ENCODE measurements at regions not wholly inside any gene's neighbourhood (a gene's known extent, or its start where the extent isn't known, plus 50 kb on each side); places are given as distances from the start of the nearest gene placed in this dataset.

DNA sequence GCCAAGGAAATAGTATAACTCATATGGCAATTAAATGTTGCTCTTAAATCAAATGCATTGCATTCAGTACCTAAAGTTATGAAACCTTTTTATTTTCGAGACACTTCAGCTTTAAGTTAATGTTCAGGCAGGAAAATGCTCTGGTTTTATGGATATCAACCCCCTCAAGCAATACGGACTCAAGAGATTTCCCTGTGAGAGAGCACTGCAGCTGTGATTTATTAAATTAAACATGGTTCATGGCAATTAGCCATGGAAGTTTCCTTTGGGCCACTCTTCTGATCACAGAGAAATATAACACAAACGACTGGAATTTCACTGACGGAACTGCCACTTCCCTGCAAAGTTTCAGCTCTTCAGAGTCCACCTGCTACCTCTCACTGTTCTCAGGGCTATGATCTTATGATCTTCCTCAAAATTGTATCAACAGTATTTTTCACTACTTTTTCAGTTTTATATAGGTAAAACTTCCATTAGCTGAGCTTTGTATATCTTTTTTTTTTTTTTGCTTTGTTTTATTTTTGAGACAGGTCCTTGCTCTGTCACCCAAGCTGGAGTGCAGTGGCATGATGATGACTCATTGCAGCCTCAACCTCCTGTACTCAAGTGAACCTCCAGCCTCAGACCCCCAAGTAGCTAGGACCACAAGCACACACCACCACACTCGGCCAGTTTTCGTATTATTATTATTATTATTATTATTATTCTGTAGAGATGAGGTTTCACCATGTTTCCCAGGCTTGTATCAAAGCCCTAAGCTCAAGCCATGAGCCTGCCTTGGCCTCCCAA is 923.1 kb upstream of the TMPRSS15 start:
- Histone ChIP-seq H3K9me3 (ENCODE audit: insufficient read depth, low read depth, low read length) (no peaks in the 10 kb centered on the region), H3K18ac (ENCODE audit: low read length) (no peak overlapping the region)

DNA sequence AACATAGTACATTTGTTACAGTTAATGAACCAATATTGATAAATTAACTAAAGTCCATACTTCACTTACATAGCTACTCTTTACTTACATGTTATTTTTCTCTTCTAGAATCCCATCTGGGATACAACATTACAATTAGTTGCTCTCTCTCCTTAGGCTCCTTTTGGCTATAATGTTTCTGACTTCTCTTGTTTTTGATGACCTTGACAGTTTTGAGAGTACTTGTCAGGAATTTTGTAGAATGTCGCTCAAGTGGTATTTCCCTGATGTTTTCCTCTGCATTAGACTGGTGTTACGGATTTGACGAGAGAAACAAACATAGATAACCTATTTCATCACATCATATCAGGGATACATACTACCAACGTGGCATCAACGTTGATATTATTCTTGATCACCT is 925.4 kb upstream of the TMPRSS15 start:
- Histone ChIP-seq H3K4me1 (ENCODE audit: control insufficient read depth in 1 of 2, insufficient read depth in 2 of 2, low read length in 2 of 2) (no peaks in the 10 kb centered on the region), H3K18ac (ENCODE audit: low read length) (no peak overlapping the region), H3K79me1 (ENCODE audit: low read length) (no peaks in the 10 kb centered on the region), H3K79me2 (ENCODE audit: control insufficient read depth, insufficient read depth, low read length, poor library complexity) (no peaks in the 10 kb centered on the region), H2AK5ac (ENCODE audit: low read length) (no peak overlapping the region), H3K4ac (ENCODE audit: low read depth, low read length) (no peak overlapping the region), H4K12ac (ENCODE audit: low read depth, low read length) (no peak overlapping the region), H3K9me3 (ENCODE audit: insufficient read depth, low read depth, low read length) (no peaks in the 10 kb centered on the region), H2BK12ac (ENCODE audit: low read length) (no peak overlapping the region), H3K27ac (ENCODE audit: low read depth, low read length) (no peak overlapping the region), H3K4me2 (ENCODE audit: low read length) (no peak overlapping the region), H2BK5ac (ENCODE audit: low read depth, low read length, poor library complexity) (no peak overlapping the region), H3K36me3 (ENCODE audit: control insufficient read depth in 1 of 2, insufficient read depth in 2 of 2, low read length in 2 of 2) (no peaks in the 10 kb centered on the region), H3K9ac (ENCODE audit: low read length) (no peak overlapping the region), H3K27me3 (ENCODE audit: insufficient read depth, low read length) (no peaks in the 10 kb centered on the region), H2BK120ac (ENCODE audit: insufficient read depth, low read length, poor library complexity) (no peak overlapping the region), H4K91ac (ENCODE audit: low read depth, low read length) (no peak overlapping the region), H3K23ac (ENCODE audit: low read length) (no peak overlapping the region), H3K14ac (ENCODE audit: low read length) (no peak overlapping the region), H3K4me3 (ENCODE audit: low read depth, low read length) (no peak overlapping the region), H2AFZ (ENCODE audit: insufficient read depth, low read length, poor library complexity) (no peak overlapping the region), H4K8ac (ENCODE audit: low read depth, low read length) (no peak overlapping the region)
- DNase-seq, result no peak
- no CpG with 5 or more reads among the region's 5 CpGs for WGBS (ENCODE audit: extremely low coverage, insufficient coverage, insufficient read length)

More for the DNA sequence above, 923.1 kb upstream of the TMPRSS15 start:
- H3K4me3 ChIP-seq (ENCODE audit: low read depth, low read length), result no peak overlapping the region
- H4K91ac ChIP-seq (ENCODE audit: low read depth, low read length), result no peak overlapping the region
- H3K27me3 ChIP-seq (ENCODE audit: insufficient read depth, low read length), result no peaks in the 10 kb centered on the region
- DNase-seq, result no peak
- no peak overlapping the region for H3K23ac ChIP-seq (ENCODE audit: low read length)
- no peak overlapping the region for H2BK12ac ChIP-seq (ENCODE audit: low read length)
- H2AFZ ChIP-seq (ENCODE audit: insufficient read depth, low read length, poor library complexity), result no peak overlapping the region
- H3K4ac ChIP-seq (ENCODE audit: low read depth, low read length), result no peak overlapping the region
- H2AK5ac ChIP-seq (ENCODE audit: low read length), result no peak overlapping the region
- H4K8ac ChIP-seq (ENCODE audit: low read depth, low read length), result no peak overlapping the region
- no peaks in the 10 kb centered on the region for H3K79me1 ChIP-seq (ENCODE audit: low read length)
- H3K4me1 ChIP-seq (ENCODE audit: control insufficient read depth in 1 of 2, insufficient read depth in 2 of 2, low read length in 2 of 2), result no peaks in the 10 kb centered on the region
- H2BK5ac ChIP-seq (ENCODE audit: low read depth, low read length, poor library complexity), result no peak overlapping the region
- H2BK120ac ChIP-seq (ENCODE audit: insufficient read depth, low read length, poor library complexity), result no peak overlapping the region
- H3K27ac ChIP-seq (ENCODE audit: low read depth, low read length), result no peak overlapping the region
- no peak overlapping the region for H3K4me2 ChIP-seq (ENCODE audit: low read length)
- WGBS (ENCODE audit: extremely low coverage, insufficient coverage, insufficient read length), result no CpG with 5 or more reads among the region's 6 CpGs
- no peak overlapping the region for H3K14ac ChIP-seq (ENCODE audit: low read length)
- H3K9ac ChIP-seq (ENCODE audit: low read length), result no peak overlapping the region
- no peak overlapping the region for H4K12ac ChIP-seq (ENCODE audit: low read depth, low read length)
- no peaks in the 10 kb centered on the region for H3K36me3 ChIP-seq (ENCODE audit: control insufficient read depth in 1 of 2, insufficient read depth in 2 of 2, low read length in 2 of 2)
- no peaks in the 10 kb centered on the region for H3K79me2 ChIP-seq (ENCODE audit: control insufficient read depth, insufficient read depth, low read length, poor library complexity)

DNA sequence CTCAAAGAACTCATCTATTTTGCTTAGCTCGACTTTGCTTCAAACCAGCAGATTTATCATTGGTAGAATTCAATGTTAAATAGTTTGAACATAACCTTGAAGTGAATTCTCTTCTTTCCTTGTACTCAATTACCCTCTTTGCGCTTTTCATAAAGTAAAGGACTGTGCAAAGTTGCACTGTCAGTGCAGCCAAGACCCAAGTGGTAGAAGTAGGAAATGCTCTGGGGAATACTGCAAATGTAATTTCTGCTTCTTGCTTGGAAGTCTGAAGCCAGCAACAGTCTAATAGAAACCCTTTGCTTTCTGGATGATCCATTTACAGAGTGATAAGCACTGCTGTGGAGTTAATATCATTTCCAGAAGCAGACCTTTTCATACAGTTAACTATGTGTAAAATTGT is 936.7 kb upstream of the TMPRSS15 start:
- no peak for DNase-seq
- H3K79me1 ChIP-seq (ENCODE audit: low read length), result no peaks in the 10 kb centered on the region
- no peaks in the 10 kb centered on the region for H3K27me3 ChIP-seq (ENCODE audit: insufficient read depth, low read length)
- H4K91ac ChIP-seq (ENCODE audit: low read depth, low read length), result no peak overlapping the region
- H3K27ac ChIP-seq (ENCODE audit: low read depth, low read length), result no peak overlapping the region
- no CpG with 5 or more reads among the region's 2 CpGs for WGBS (ENCODE audit: extremely low coverage, insufficient coverage, insufficient read length)
- no peak overlapping the region for H4K12ac ChIP-seq (ENCODE audit: low read depth, low read length)
- H3K18ac ChIP-seq (ENCODE audit: low read length), result no peak overlapping the region
- no peak overlapping the region for H4K8ac ChIP-seq (ENCODE audit: low read depth, low read length)
- H2BK5ac ChIP-seq (ENCODE audit: low read depth, low read length, poor library complexity), result no peak overlapping the region
- H3K4ac ChIP-seq (ENCODE audit: low read depth, low read length), result no peak overlapping the region
- no peak overlapping the region for H3K4me3 ChIP-seq (ENCODE audit: low read depth, low read length)
- no peak overlapping the region for H2BK120ac ChIP-seq (ENCODE audit: insufficient read depth, low read length, poor library complexity)
- H3K14ac ChIP-seq (ENCODE audit: low read length), result no peak overlapping the region
- no peak overlapping the region for H3K9ac ChIP-seq (ENCODE audit: low read length)
- H2BK12ac ChIP-seq (ENCODE audit: low read length), result no peak overlapping the region
- no peaks in the 10 kb centered on the region for H3K79me2 ChIP-seq (ENCODE audit: control insufficient read depth, insufficient read depth, low read length, poor library complexity)
- H3K36me3 ChIP-seq (ENCODE audit: control insufficient read depth in 1 of 2, insufficient read depth in 2 of 2, low read length in 2 of 2), result no peaks in the 10 kb centered on the region
- no peak overlapping the region for H3K23ac ChIP-seq (ENCODE audit: low read length)
- H3K4me1 ChIP-seq (ENCODE audit: control insufficient read depth in 1 of 2, insufficient read depth in 2 of 2, low read length in 2 of 2), result no peaks in the 10 kb centered on the region
- no peak overlapping the region for H2AFZ ChIP-seq (ENCODE audit: insufficient read depth, low read length, poor library complexity)
- no peak overlapping the region for H3K4me2 ChIP-seq (ENCODE audit: low read length)
- no peaks in the 10 kb centered on the region for H3K9me3 ChIP-seq (ENCODE audit: insufficient read depth, low read depth, low read length)
- H2AK5ac ChIP-seq (ENCODE audit: low read length), result no peak overlapping the region

DNA sequence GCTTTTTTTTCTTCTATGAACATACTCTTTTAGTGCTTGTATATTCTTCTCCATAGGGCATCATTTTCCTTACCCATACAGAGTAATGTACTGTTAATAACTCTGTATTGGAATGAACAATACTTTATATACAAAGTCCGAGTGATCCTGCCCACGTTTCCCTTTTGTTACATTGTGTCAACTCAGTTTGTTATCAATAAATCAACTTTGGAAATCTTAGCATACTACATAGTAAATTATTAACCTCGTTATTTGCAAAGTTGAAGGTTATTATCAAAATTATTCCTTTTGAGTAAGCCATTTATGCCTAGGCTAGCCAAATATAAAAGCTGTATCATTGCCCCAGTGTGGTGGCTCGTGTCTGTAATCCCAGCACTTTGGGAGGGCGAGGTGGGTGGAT is 937.4 kb upstream of the TMPRSS15 start:
- H3K27ac ChIP-seq (ENCODE audit: low read depth, low read length), result no peak overlapping the region
- no peak overlapping the region for H2AFZ ChIP-seq (ENCODE audit: insufficient read depth, low read length, poor library complexity)
- H3K14ac ChIP-seq (ENCODE audit: low read length), result no peak overlapping the region
- H4K12ac ChIP-seq (ENCODE audit: low read depth, low read length), result no peak overlapping the region
- H3K36me3 ChIP-seq (ENCODE audit: control insufficient read depth in 1 of 2, insufficient read depth in 2 of 2, low read length in 2 of 2), result no peaks in the 10 kb centered on the region
- H3K4me2 ChIP-seq (ENCODE audit: low read length), result no peak overlapping the region
- no peak overlapping the region for H3K4ac ChIP-seq (ENCODE audit: low read depth, low read length)
- no peak overlapping the region for H2BK5ac ChIP-seq (ENCODE audit: low read depth, low read length, poor library complexity)
- H3K18ac ChIP-seq (ENCODE audit: low read length), result no peak overlapping the region
- no peak overlapping the region for H3K4me3 ChIP-seq (ENCODE audit: low read depth, low read length)
- H3K27me3 ChIP-seq (ENCODE audit: insufficient read depth, low read length), result no peaks in the 10 kb centered on the region
- no peaks in the 10 kb centered on the region for H3K79me2 ChIP-seq (ENCODE audit: control insufficient read depth, insufficient read depth, low read length, poor library complexity)
- no peak overlapping the region for H2AK5ac ChIP-seq (ENCODE audit: low read length)
- no peak overlapping the region for H4K8ac ChIP-seq (ENCODE audit: low read depth, low read length)
- H3K4me1 ChIP-seq (ENCODE audit: control insufficient read depth in 1 of 2, insufficient read depth in 2 of 2, low read length in 2 of 2), result no peaks in the 10 kb centered on the region
- H2BK12ac ChIP-seq (ENCODE audit: low read length), result no peak overlapping the region
- H3K9ac ChIP-seq (ENCODE audit: low read length), result no peak overlapping the region
- no peak overlapping the region for H3K23ac ChIP-seq (ENCODE audit: low read length)
- WGBS (ENCODE audit: extremely low coverage, insufficient coverage, insufficient read length), result no CpG with 5 or more reads among the region's 5 CpGs
- no peaks in the 10 kb centered on the region for H3K79me1 ChIP-seq (ENCODE audit: low read length)
- no peak for DNase-seq
- no peak overlapping the region for H4K91ac ChIP-seq (ENCODE audit: low read depth, low read length)
- no peak overlapping the region for H2BK120ac ChIP-seq (ENCODE audit: insufficient read depth, low read length, poor library complexity)
- H3K9me3 ChIP-seq (ENCODE audit: insufficient read depth, low read depth, low read length), result no peaks in the 10 kb centered on the region
